Mesenchymal stem cell (in vitro differentiated cells and primary cell): ENCODE measurements at regions not wholly inside any gene's neighbourhood (a gene's known extent, or its start where the extent isn't known, plus 50 kb on each side); places are given as distances from the start of the nearest gene placed in this dataset.

Experiments
- DNase-seq: peaks from one replicate; pipeline ENCODE4 v3.0.0-alpha.2; 2013
- H2AFZ ChIP-seq: one replicate; pipeline ENCODE4 v1.6.1; 2013; ENCODE audit warnings: low read depth, mild to moderate bottlenecking, control low read depth, inconsistent platforms, low read length, moderate library complexity
- H2AK5ac ChIP-seq: 2 replicates; pipeline ENCODE4 v1.6.1; 2013; ENCODE audit warnings: low read length, moderate library complexity, mild to moderate bottlenecking, inconsistent platforms; ENCODE audit not compliant: severe bottlenecking
- H2BK120ac ChIP-seq: one replicate; pipeline ENCODE4 v1.6.1; 2013; ENCODE audit warnings: low read depth, mild to moderate bottlenecking, inconsistent platforms, low read length, moderate library complexity
- H2BK12ac ChIP-seq, 2 experiments: one replicate each; pipeline ENCODE4 v1.6.1; 2013; ENCODE audit warnings: inconsistent platforms in 2 of 2, low read length in 2 of 2, mild to moderate bottlenecking in 2 of 2, moderate library complexity in 2 of 2, control low read depth in 1 of 2
- H2BK15ac ChIP-seq: one replicate; pipeline ENCODE4 v1.6.1; 2013; ENCODE audit warnings: mild to moderate bottlenecking, low read depth, inconsistent platforms; ENCODE audit not compliant: poor library complexity, severe bottlenecking
- H2BK5ac ChIP-seq: 2 replicates; pipeline ENCODE4 v1.6.1; 2013; ENCODE audit warnings: low read depth, mild to moderate bottlenecking, low read length, control low read depth, inconsistent platforms; ENCODE audit not compliant: poor library complexity, severe bottlenecking
- H3K14ac ChIP-seq, 2 experiments: one replicate each; pipeline ENCODE4 v1.6.1; 2013; ENCODE audit warnings: inconsistent platforms in 2 of 2, low read length in 2 of 2, control low read depth in 1 of 2, mild to moderate bottlenecking in 1 of 2, moderate library complexity in 1 of 2
- H3K18ac ChIP-seq, 2 experiments: one replicate each; pipeline ENCODE4 v1.6.1; 2013; ENCODE audit warnings: inconsistent platforms in 2 of 2, low read length in 2 of 2, control low read depth in 1 of 2, low read depth in 1 of 2, mild to moderate bottlenecking in 1 of 2
- H3K23ac ChIP-seq, 2 experiments: one replicate each; pipeline ENCODE4 v1.6.1; 2013; ENCODE audit warnings: inconsistent platforms in 2 of 2, low read length in 2 of 2, mild to moderate bottlenecking in 2 of 2, moderate library complexity in 2 of 2, control low read depth in 1 of 2
- H3K27ac ChIP-seq: 2 replicates; pipeline ENCODE4 v1.5.1; 2013; ENCODE audit warnings: mild to moderate bottlenecking, moderate library complexity, low read length, control low read depth, inconsistent platforms; ENCODE audit not compliant: poor library complexity, severe bottlenecking
- H3K27me3 ChIP-seq, 2 experiments: 2 replicates each; pipeline versions ENCODE4 v1.6.1 to v1.7.0; 2013; ENCODE audit warnings: low read length in 2 of 2, mild to moderate bottlenecking in 2 of 2, moderate library complexity in 2 of 2, control low read depth in 1 of 2, inconsistent platforms in 1 of 2; ENCODE audit not compliant: control insufficient read depth in 1 of 2, insufficient read depth in 1 of 2
- H3K36me3 ChIP-seq, 2 experiments: 2 replicates each; pipeline versions ENCODE4 v1.6.1 to v1.7.0; 2013; ENCODE audit warnings: low read length in 2 of 2, control low read depth in 1 of 2, inconsistent platforms in 1 of 2, low read depth in 1 of 2, mild to moderate bottlenecking in 1 of 2; ENCODE audit not compliant: insufficient read depth in 2 of 2, control insufficient read depth in 1 of 2
- H3K4ac ChIP-seq, 2 experiments: one replicate each; pipeline ENCODE4 v1.6.1; 2013; ENCODE audit warnings: inconsistent platforms in 2 of 2, low read length in 2 of 2, mild to moderate bottlenecking in 2 of 2, moderate library complexity in 2 of 2, control low read depth in 1 of 2, low read depth in 1 of 2
- H3K4me1 ChIP-seq: 2 replicates; pipeline ENCODE4 v1.6.1; 2013; ENCODE audit warnings: low read depth, low read length, control low read depth; ENCODE audit not compliant: control insufficient read depth, insufficient read depth
- H3K4me2 ChIP-seq: 2 replicates; pipeline ENCODE4 v1.6.1; 2013; ENCODE audit warnings: low read length, mild to moderate bottlenecking, inconsistent platforms; ENCODE audit not compliant: poor library complexity, severe bottlenecking
- H3K4me3 ChIP-seq, 2 experiments: 2 replicates each; pipeline versions ENCODE4 v1.5.1 to v1.7.0; 2013; ENCODE audit warnings: low read length in 2 of 2, mild to moderate bottlenecking in 2 of 2, control low read depth in 1 of 2, low read depth in 1 of 2; ENCODE audit not compliant: insufficient read depth in 1 of 2
- H3K79me1 ChIP-seq: replicated peaks from 2 replicates; pipeline ENCODE4 v1.6.1; 2013; ENCODE audit warnings: mild to moderate bottlenecking, control low read depth, low read length, inconsistent platforms; ENCODE audit not compliant: poor library complexity, severe bottlenecking
- H3K9ac ChIP-seq: 2 replicates; pipeline ENCODE4 v1.7.0; 2013; ENCODE audit warnings: mild to moderate bottlenecking, low read length, moderate library complexity
- H3K9me3 ChIP-seq: 2 replicates; pipeline ENCODE4 v1.7.0; 2013; ENCODE audit warnings: mild to moderate bottlenecking, low read length; ENCODE audit not compliant: control insufficient read depth
- H4K8ac ChIP-seq: one replicate; pipeline ENCODE4 v1.6.1; 2013; ENCODE audit warnings: inconsistent platforms, mild to moderate bottlenecking, low read length, moderate library complexity
- H4K91ac ChIP-seq: one replicate; pipeline ENCODE4 v1.6.1; 2013; ENCODE audit warnings: mild to moderate bottlenecking, low read length, inconsistent platforms
- WGBS: methylation state at CpG from one replicate; pipeline ENCODE4 v1.1.7; 2013; ENCODE audit warnings: mixed read lengths; 5-methylcytosine and 5-hydroxymethylcytosine counted together

- H3K27me3 ChIP-seq, result peaks cover 7 to 75% of the 10 kb centered on the region in 2 experiments
- H2BK5ac ChIP-seq, result no peak overlapping the region
- DNase-seq, result no peak
- no peak overlapping the region for H3K4me3 ChIP-seq
- H3K4ac ChIP-seq, result no peak overlapping the region
- H3K4me1 ChIP-seq, result no peaks in the 10 kb centered on the region
- H2AK5ac ChIP-seq, result no peak overlapping the region
- no peak overlapping the region for H3K9ac ChIP-seq
- H2BK12ac ChIP-seq, result no peak overlapping the region
- H3K18ac ChIP-seq, result no peak overlapping the region
- H4K8ac ChIP-seq, result no peak overlapping the region
- no peak overlapping the region for H2AFZ ChIP-seq
- H2BK120ac ChIP-seq, result no peak overlapping the region
- no peaks in the 10 kb centered on the region for H3K36me3 ChIP-seq
- no peak overlapping the region for H2BK15ac ChIP-seq
- no peak overlapping the region for H3K14ac ChIP-seq
- H3K4me2 ChIP-seq, result no peak overlapping the region
- no peaks in the 10 kb centered on the region for H3K79me1 ChIP-seq
- H4K91ac ChIP-seq, result no peak overlapping the region
- H3K9me3 ChIP-seq, result no peaks in the 10 kb centered on the region
- no peak overlapping the region for H3K27ac ChIP-seq
- no peak overlapping the region for H3K23ac ChIP-seq
Measured at GRCh38 chr21:37967036-37967435, 50.8 kb upstream of the KCNJ6 start.

DNA sequence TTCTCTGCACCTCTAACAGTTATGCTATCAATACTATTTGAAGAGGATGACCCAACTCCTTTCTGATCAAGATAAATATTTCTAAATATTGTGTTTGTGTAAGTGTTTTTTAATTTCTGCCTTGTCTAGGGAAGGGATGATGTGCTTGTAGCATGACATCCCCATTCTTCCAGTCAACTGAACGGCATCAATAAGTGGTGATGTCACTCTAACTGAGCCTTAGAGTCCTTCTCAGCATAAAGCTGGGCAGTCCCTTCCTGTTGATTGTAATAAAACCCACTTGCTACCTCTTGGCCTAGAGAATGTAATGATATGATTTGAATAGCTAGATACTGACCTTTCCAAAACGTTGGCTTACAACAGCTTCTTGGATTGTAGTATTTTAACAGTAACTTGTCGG is 52.5 kb upstream of the KCNJ6 start:
- peaks cover 7 to 90% of the 10 kb centered on the region in 2 experiments for H3K27me3 ChIP-seq
- WGBS, result 62% methylated on average over 2 of the region's 3 CpGs
- no peak overlapping the region for H3K18ac ChIP-seq

DNA sequence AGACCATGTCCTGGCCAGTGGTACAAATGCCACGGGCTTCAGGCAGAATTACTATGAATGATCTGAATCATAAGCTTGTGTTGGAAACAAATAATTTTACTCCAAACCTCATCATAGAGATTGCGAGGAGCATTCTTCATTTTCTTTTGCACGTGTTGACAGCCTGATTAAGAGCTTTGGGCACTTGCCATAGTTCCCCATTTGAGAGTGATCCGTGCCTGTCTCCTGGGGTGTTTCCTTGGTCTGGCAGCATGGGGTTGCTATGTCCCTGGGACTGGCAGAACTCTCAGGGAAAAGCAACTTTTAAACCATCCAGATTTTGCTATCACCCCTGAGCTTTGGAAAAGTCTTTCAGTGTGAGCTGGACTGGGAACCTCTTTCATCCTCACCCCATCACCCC is 54.3 kb upstream of the KCNJ6 start:
- no peak overlapping the region for H2AK5ac ChIP-seq
- no peak overlapping the region for H3K27ac ChIP-seq
- no peak overlapping the region for H2BK12ac ChIP-seq
- no peak overlapping the region for H3K18ac ChIP-seq
- H3K9me3 ChIP-seq, result no peaks in the 10 kb centered on the region
- H3K4ac ChIP-seq, result no peak overlapping the region
- no peak overlapping the region for H4K8ac ChIP-seq
- no peak overlapping the region for H3K4me2 ChIP-seq
- no peak overlapping the region for H4K91ac ChIP-seq
- peaks cover 0 to 90% of the 10 kb centered on the region in 2 experiments for H3K27me3 ChIP-seq
- H2AFZ ChIP-seq, result no peak overlapping the region
- no peak for DNase-seq
- H3K23ac ChIP-seq, result no peak overlapping the region
- no peak overlapping the region for H2BK5ac ChIP-seq
- no peak overlapping the region for H2BK15ac ChIP-seq
- peaks cover 7% of the 10 kb centered on the region for H3K4me1 ChIP-seq
- H3K14ac ChIP-seq, result no peak overlapping the region
- H3K4me3 ChIP-seq, result no peak overlapping the region
- no peaks in the 10 kb centered on the region for H3K36me3 ChIP-seq
- WGBS, result 55% methylated on average over 4 of the region's 4 CpGs
- no peak overlapping the region for H2BK120ac ChIP-seq
- H3K79me1 ChIP-seq, result no peaks in the 10 kb centered on the region
- no peak overlapping the region for H3K9ac ChIP-seq

More for the DNA sequence above, 52.5 kb upstream of the KCNJ6 start:
- no peak for DNase-seq
- Histone ChIP-seq H3K79me1 (no peaks in the 10 kb centered on the region), H3K4me1 (no peaks in the 10 kb centered on the region), H3K36me3 (no peaks in the 10 kb centered on the region), H3K4me3 (no peak overlapping the region), H4K8ac (no peak overlapping the region), H4K91ac (no peak overlapping the region), H3K27ac (no peak overlapping the region), H2AK5ac (no peak overlapping the region), H2BK12ac (no peak overlapping the region), H2AFZ (no peak overlapping the region), H3K14ac (no peak overlapping the region), H3K4me2 (no peak overlapping the region), H2BK15ac (no peak overlapping the region), H3K9ac (no peak overlapping the region), H3K23ac (no peak overlapping the region), H2BK120ac (no peak overlapping the region), H3K9me3 (no peaks in the 10 kb centered on the region), H3K4ac (no peak overlapping the region), H2BK5ac (no peak overlapping the region)

DNA sequence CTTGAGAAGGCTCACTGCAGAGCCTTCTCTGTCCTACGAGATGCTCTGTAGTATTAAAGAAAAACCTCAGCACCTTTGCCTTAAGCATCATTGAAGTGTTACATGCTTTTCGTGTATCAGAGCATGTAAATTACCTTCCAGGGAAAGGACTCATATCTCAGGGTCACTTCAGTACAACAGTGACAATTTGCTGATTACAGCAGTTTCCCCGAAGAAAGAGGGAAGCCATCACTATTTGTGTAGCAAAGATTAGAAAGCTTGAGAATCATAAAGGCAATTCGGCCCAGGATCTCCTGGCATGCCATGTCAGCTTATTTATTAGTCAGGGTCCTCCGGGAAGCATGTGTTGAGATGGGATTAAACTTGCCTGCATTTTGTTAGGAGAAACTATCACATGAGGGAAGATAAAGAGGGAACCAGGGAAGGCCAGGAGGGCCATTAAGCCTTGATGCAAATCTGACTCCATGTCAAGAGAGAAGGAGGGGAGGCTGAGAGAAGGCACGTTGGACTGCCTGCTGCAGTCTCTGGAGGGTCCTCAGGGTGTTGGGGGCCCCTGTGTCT is 55.2 kb upstream of the KCNJ6 start:
- H3K27me3 ChIP-seq, result peaks cover 0 to 84% of the 10 kb centered on the region in 2 experiments
- H3K18ac ChIP-seq, result no peak overlapping the region
- no peak for DNase-seq
- no peak overlapping the region for H4K91ac ChIP-seq
- 64% methylated on average over 6 of the region's 6 CpGs for WGBS
- no peaks in the 10 kb centered on the region for H3K36me3 ChIP-seq
- no peak overlapping the region for H2AFZ ChIP-seq
- H2BK15ac ChIP-seq, result no peak overlapping the region
- no peak overlapping the region for H2AK5ac ChIP-seq
- H3K9me3 ChIP-seq, result no peaks in the 10 kb centered on the region
- H2BK5ac ChIP-seq, result no peak overlapping the region
- no peak overlapping the region for H3K27ac ChIP-seq
- H3K4me3 ChIP-seq, result no peak overlapping the region
- no peak overlapping the region for H3K4me2 ChIP-seq
- no peak overlapping the region for H2BK120ac ChIP-seq
- no peak overlapping the region for H3K4ac ChIP-seq
- no peak overlapping the region for H3K9ac ChIP-seq
- H3K79me1 ChIP-seq, result no peaks in the 10 kb centered on the region
- H2BK12ac ChIP-seq, result no peak overlapping the region
- no peak overlapping the region for H3K14ac ChIP-seq
- H4K8ac ChIP-seq, result no peak overlapping the region
- H3K23ac ChIP-seq, result no peak overlapping the region
- H3K4me1 ChIP-seq, result peaks cover 7% of the 10 kb centered on the region
